ENCODE measurements at regions not wholly inside any gene's neighbourhood (a gene's known extent, or its start where the extent isn't known, plus 50 kb on each side); places are given as distances from the start of the nearest gene placed in this dataset.
"Not testable (repeated sequence)": the region's sequence is repeated elsewhere in the genome, so short reads cannot be mapped to it uniquely, and the experiment has no call there.

DNA sequence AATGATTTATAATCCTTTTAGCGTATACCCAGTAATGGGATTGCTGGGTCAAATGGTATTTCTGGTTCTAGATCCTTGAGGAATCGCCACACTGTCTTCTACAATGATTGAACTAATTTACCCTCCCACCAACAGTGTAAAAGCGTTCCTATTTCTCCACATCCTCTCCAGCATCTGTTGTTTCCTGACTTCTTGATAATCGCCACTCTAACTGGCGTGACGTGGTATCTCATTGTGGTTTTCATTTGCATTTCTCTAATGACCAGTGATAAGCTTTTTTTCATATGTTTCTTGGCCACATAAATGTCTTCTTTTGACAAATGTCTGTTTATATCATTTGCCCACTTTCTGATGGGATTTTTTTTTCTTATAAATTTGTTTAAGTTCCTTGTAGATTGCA is 264.8 kb upstream of the STXBP5 start:
- intact Hi-C loops (cut with DNase I); H3K27ac ChIP-seq (ENCODE audit: low read depth in 1 of 2, low read length in 2 of 2); H3K27me3 ChIP-seq (ENCODE audit: control insufficient read depth in 1 of 2, insufficient read depth in 2 of 2, low read length in 1 of 2); H3K36me3 ChIP-seq (ENCODE audit: control insufficient read depth in 1 of 2, insufficient read depth in 2 of 2, low read length in 1 of 2); DNase-seq; H3K9me3 ChIP-seq (ENCODE audit: control insufficient read depth, low read length); H3K4me3 ChIP-seq (ENCODE audit: low read length in 2 of 2); H3K4me1 ChIP-seq (ENCODE audit: control insufficient read depth in 1 of 2, insufficient read depth in 2 of 2, low read length in 2 of 2); ATAC-seq (ENCODE audit: low FRiP score): not testable (repeated sequence)
- WGBS, 2 donors, result 84 to 86% methylated on average over 6 of the region's 6 CpGs

DNA sequence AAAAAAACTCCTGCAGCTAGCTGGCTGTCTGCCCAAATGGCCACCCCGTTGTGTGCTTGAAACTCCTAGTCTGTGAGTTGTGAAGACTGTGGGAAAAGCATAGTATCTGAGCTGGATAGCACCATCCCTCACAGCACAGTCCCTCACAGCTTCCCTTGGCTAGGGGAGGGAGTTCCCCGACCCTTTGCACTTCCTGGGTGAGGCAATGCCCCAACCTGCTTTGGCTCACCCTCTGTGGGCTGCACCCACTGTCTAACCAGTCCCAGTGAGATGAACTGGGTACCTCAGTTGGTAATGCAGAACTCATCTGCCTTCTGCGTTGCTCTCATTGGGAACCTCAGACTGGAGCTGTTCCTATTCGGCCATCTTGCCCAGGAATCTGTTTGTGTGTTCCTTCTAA is 260.6 kb upstream of the STXBP5 start:
- no peak overlapping the region for H3K4me3 ChIP-seq (ENCODE audit: low read length in 2 of 2)
- ATAC-seq (ENCODE audit: low FRiP score) (no peak), DNase-seq (no peak)
- no peak overlapping the region for H3K27ac ChIP-seq (ENCODE audit: low read depth in 1 of 2, low read length in 2 of 2)
- H3K4me1 ChIP-seq (ENCODE audit: control insufficient read depth in 1 of 2, insufficient read depth in 2 of 2, low read length in 2 of 2), result no peaks in the 10 kb centered on the region
- WGBS, 2 donors, result 79 to 85% methylated on average over 4 of the region's 4 CpGs
- no peaks in the 10 kb centered on the region for H3K36me3 ChIP-seq (ENCODE audit: control insufficient read depth in 1 of 2, insufficient read depth in 2 of 2, low read length in 1 of 2)
- no peaks in the 10 kb centered on the region for H3K27me3 ChIP-seq (ENCODE audit: control insufficient read depth in 1 of 2, insufficient read depth in 2 of 2, low read length in 1 of 2)
- peaks cover 2% of the 10 kb centered on the region for H3K9me3 ChIP-seq (ENCODE audit: control insufficient read depth, low read length)
- intact Hi-C loops (cut with DNase I), result no loop called here

DNA sequence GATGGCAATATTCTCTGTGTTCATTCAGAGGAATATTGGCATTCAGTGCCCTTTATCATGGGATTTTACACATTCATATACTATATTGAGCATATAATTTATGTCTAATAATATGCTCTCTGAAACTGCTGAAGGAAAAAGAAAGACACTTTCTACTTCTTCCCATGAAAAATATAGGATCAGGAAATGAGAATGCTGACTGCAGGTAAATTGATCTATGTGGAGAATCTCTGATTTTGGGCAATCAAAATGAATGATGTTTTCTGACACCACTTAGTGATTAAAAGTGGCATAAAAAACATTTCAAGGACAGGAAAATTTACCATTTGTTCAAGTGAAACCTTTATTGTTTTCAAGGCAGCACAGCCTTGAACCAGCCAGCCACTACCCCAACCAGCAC is 260.1 kb upstream of the STXBP5 start:
- H3K4me3 ChIP-seq (ENCODE audit: low read length in 2 of 2), result no peak overlapping the region
- H3K36me3 ChIP-seq (ENCODE audit: control insufficient read depth in 1 of 2, insufficient read depth in 2 of 2, low read length in 1 of 2), result no peaks in the 10 kb centered on the region
- H3K27me3 ChIP-seq (ENCODE audit: control insufficient read depth in 1 of 2, insufficient read depth in 2 of 2, low read length in 1 of 2), result no peaks in the 10 kb centered on the region
- intact Hi-C loops (cut with DNase I), result no loop called here
- DNase-seq, result no peak
- H3K27ac ChIP-seq (ENCODE audit: low read depth in 1 of 2, low read length in 2 of 2), result no peak overlapping the region
- no peak for ATAC-seq (ENCODE audit: low FRiP score)
- peaks cover 2% of the 10 kb centered on the region for H3K9me3 ChIP-seq (ENCODE audit: control insufficient read depth, low read length)
- no peaks in the 10 kb centered on the region for H3K4me1 ChIP-seq (ENCODE audit: control insufficient read depth in 1 of 2, insufficient read depth in 2 of 2, low read length in 2 of 2)

DNA sequence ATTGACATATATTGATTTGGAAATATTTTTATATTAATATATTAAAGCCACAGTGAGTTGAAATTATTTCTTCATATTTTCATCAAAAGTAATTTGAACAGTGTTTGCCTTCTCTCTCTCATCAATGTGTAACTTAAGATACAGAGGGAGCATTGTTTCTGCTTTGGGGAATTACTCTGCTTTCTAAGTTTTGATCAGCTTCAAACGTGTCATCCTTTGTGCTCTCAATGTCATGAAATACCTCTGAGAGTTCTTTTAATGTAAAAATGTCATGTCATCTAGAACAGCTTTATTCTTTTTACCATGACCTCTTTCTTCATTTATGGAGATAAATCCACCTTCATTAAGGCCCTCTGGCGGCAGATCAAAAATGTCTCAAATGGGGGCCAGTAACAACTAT is 259.4 kb upstream of the STXBP5 start:
- no peaks in the 10 kb centered on the region for H3K36me3 ChIP-seq (ENCODE audit: control insufficient read depth in 1 of 2, insufficient read depth in 2 of 2, low read length in 1 of 2)
- no peak overlapping the region for H3K27ac ChIP-seq (ENCODE audit: low read depth in 1 of 2, low read length in 2 of 2)
- WGBS, 2 donors, result 87% methylated on average over 2 of the region's 2 CpGs
- intact Hi-C loops (cut with DNase I), result no loop called here
- ATAC-seq (ENCODE audit: low FRiP score), result no peak
- no peak overlapping the region for H3K4me3 ChIP-seq (ENCODE audit: low read length in 2 of 2)
- H3K27me3 ChIP-seq (ENCODE audit: control insufficient read depth in 1 of 2, insufficient read depth in 2 of 2, low read length in 1 of 2), result no peaks in the 10 kb centered on the region
- no peak for DNase-seq
- no peaks in the 10 kb centered on the region for H3K4me1 ChIP-seq (ENCODE audit: control insufficient read depth in 1 of 2, insufficient read depth in 2 of 2, low read length in 2 of 2)
- peaks cover 2% of the 10 kb centered on the region for H3K9me3 ChIP-seq (ENCODE audit: control insufficient read depth, low read length)

DNA sequence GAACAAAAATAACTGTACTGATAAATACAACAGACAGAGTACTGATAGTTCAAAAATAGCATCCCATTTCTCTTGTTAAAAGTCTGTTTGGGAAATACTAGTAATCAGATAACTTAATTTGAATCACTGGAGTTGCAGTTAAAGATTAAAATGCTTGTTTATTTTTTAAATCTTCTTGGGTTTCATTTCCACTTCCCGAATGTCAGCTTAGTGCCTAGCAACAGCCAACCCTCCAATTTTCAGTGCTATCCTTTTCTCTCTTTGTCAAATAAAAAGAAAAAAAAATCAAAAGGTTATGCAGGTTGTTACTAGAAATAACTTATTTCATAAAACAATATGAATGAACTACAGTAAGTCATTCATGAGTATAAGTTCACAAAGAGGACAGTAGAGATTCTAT is 257.7 kb upstream of the STXBP5 start:
- Histone ChIP-seq H3K4me1 (ENCODE audit: control insufficient read depth in 1 of 2, insufficient read depth in 2 of 2, low read length in 2 of 2) (no peaks in the 10 kb centered on the region), H3K4me3 (ENCODE audit: low read length in 2 of 2) (no peak overlapping the region), H3K9me3 (ENCODE audit: control insufficient read depth, low read length) (peaks cover 2% of the 10 kb centered on the region), H3K36me3 (ENCODE audit: control insufficient read depth in 1 of 2, insufficient read depth in 2 of 2, low read length in 1 of 2) (no peaks in the 10 kb centered on the region), H3K27ac (ENCODE audit: low read depth in 1 of 2, low read length in 2 of 2) (no peak overlapping the region), H3K27me3 (ENCODE audit: control insufficient read depth in 1 of 2, insufficient read depth in 2 of 2, low read length in 1 of 2) (no peaks in the 10 kb centered on the region)
- ATAC-seq (ENCODE audit: low FRiP score) (no peak), DNase-seq (no peak)
- intact Hi-C loops (cut with DNase I), result no loop called here
- WGBS, 2 donors, result 63 to 72% methylated on average over 1 of the region's 1 CpG

DNA sequence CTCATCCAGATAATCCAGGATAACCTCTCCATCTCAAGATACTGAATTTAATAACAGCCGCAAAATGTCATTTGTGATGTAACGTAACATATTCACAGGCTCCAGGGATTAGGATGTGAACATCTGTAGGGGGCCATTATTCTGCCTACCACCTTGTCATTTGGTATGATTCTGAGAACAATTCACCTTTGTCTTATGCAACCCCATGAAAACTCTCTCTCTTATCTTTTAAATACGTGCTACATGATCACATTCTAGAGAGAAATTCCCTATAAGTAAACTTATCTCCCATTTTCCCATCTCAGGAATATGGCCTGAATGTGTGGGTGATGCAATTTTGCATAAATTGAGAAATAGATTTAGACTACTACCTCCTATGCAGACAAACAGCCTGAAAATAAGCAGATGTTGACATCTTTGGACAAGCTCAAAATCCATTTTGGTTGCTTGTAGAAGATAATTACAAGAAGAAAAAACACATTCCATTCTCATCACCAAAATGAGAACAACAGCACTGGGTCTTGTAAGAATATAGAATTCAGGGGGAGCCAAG is 255.4 kb upstream of the STXBP5 start:
- no peak for ATAC-seq (ENCODE audit: low FRiP score)
- 93 to 97% methylated on average over 3 of the region's 3 CpGs for WGBS, 2 donors
- intact Hi-C loops (cut with DNase I), result no loop called here

DNA sequence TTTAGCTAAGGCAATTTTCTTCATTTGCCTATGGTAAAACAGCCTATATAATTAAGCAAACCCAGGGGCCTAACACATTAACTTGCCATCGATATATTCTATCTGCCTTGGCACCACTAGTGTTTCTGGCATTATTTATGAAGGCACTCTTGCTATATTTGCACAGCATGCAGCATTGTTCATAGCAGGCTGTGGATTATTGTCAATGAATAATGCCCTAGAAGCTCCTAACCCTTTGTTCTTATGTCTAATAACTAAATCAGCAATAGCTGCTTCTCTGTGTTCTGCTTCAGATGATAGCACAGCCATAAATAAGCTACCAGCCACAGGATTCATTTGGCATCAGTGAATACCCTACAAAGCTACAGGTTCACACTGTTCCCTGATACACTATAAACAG is 254.8 kb upstream of the STXBP5 start:
- H3K27me3 ChIP-seq (ENCODE audit: control insufficient read depth in 1 of 2, insufficient read depth in 2 of 2, low read length in 1 of 2), result no peaks in the 10 kb centered on the region
- H3K36me3 ChIP-seq (ENCODE audit: control insufficient read depth in 1 of 2, insufficient read depth in 2 of 2, low read length in 1 of 2), result no peaks in the 10 kb centered on the region
- ATAC-seq (ENCODE audit: low FRiP score) (no peak), DNase-seq (no peak)
- WGBS, 2 donors, result 71 to 86% methylated on average over 1 of the region's 1 CpG
- H3K4me1 ChIP-seq (ENCODE audit: control insufficient read depth in 1 of 2, insufficient read depth in 2 of 2, low read length in 2 of 2), result no peaks in the 10 kb centered on the region
- no peak overlapping the region for H3K27ac ChIP-seq (ENCODE audit: low read depth in 1 of 2, low read length in 2 of 2)
- intact Hi-C loops (cut with DNase I), result no loop called here
- no peaks in the 10 kb centered on the region for H3K9me3 ChIP-seq (ENCODE audit: control insufficient read depth, low read length)
- no peak overlapping the region for H3K4me3 ChIP-seq (ENCODE audit: low read length in 2 of 2)

More for the DNA sequence above, 255.4 kb upstream of the STXBP5 start:
- no peaks in the 10 kb centered on the region for H3K9me3 ChIP-seq (ENCODE audit: control insufficient read depth, low read length)
- H3K27me3 ChIP-seq (ENCODE audit: control insufficient read depth in 1 of 2, insufficient read depth in 2 of 2, low read length in 1 of 2), result no peaks in the 10 kb centered on the region
- H3K4me1 ChIP-seq (ENCODE audit: control insufficient read depth in 1 of 2, insufficient read depth in 2 of 2, low read length in 2 of 2), result no peaks in the 10 kb centered on the region
- no peak for DNase-seq
- no peak overlapping the region for H3K27ac ChIP-seq (ENCODE audit: low read depth in 1 of 2, low read length in 2 of 2)
- no peak overlapping the region for H3K4me3 ChIP-seq (ENCODE audit: low read length in 2 of 2)
- H3K36me3 ChIP-seq (ENCODE audit: control insufficient read depth in 1 of 2, insufficient read depth in 2 of 2, low read length in 1 of 2), result no peaks in the 10 kb centered on the region

DNA sequence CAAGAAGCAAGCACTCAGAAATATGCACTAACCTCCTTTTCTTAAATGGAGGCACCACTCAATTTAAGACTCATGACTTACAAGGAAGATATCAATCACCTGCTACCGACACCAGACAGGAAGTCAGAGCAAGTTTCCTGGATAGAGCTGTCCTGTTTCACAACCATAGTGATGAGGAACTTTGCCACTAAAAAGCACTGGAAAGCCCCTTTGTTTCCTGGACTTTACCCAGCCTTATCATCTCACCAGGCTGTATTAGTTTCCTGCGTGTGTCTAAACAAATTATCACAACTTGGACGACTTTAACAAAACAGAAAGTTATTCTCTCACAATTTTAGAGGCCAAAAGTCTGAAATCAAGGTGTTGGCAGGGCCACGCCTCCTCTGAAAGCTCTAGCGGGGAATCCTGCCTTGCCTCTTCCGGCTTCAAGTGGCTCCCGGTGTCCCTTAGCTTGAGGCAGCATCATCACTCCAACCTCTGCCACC is 253.8 kb upstream of the STXBP5 start:
- no peaks in the 10 kb centered on the region for H3K9me3 ChIP-seq (ENCODE audit: control insufficient read depth, low read length)
- H3K4me1 ChIP-seq (ENCODE audit: control insufficient read depth in 1 of 2, insufficient read depth in 2 of 2, low read length in 2 of 2), result no peaks in the 10 kb centered on the region
- no peak for ATAC-seq (ENCODE audit: low FRiP score)
- no peak for DNase-seq
- H3K27ac ChIP-seq (ENCODE audit: low read depth in 1 of 2, low read length in 2 of 2), result no peak overlapping the region
- H3K4me3 ChIP-seq (ENCODE audit: low read length in 2 of 2), result no peak overlapping the region
- 73 to 82% methylated on average over 7 of the region's 7 CpGs for WGBS, 2 donors
- intact Hi-C loops (cut with DNase I), result no loop called here
- no peaks in the 10 kb centered on the region for H3K27me3 ChIP-seq (ENCODE audit: control insufficient read depth in 1 of 2, insufficient read depth in 2 of 2, low read length in 1 of 2)
- no peaks in the 10 kb centered on the region for H3K36me3 ChIP-seq (ENCODE audit: control insufficient read depth in 1 of 2, insufficient read depth in 2 of 2, low read length in 1 of 2)

DNA sequence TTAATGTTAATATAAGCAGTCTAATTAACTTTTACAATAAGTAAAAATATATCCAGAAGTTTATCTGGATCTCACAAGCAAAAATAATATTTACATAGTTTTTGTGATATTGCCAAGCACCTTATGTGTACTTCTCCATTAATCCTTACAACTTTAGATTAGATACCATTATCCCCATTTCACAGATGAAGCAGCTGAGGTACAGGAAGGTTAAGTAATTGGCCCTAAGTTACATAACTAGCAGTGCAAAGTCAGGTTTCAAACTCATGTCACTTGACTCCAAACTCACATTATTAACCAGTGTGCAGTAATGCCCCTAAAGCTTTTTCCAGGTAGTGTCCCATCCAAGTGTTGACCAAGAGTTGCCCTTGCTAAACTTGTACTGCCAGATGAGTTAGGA is 248.6 kb upstream of the STXBP5 start:
- no peak overlapping the region for H3K27ac ChIP-seq (ENCODE audit: low read depth in 1 of 2, low read length in 2 of 2)
- no peaks in the 10 kb centered on the region for H3K9me3 ChIP-seq (ENCODE audit: control insufficient read depth, low read length)
- DNase-seq (no peak), ATAC-seq (ENCODE audit: low FRiP score) (no peak)
- H3K4me3 ChIP-seq (ENCODE audit: low read length in 2 of 2), result no peak overlapping the region
- intact Hi-C loops (cut with DNase I), result no loop called here
- H3K4me1 ChIP-seq (ENCODE audit: control insufficient read depth in 1 of 2, insufficient read depth in 2 of 2, low read length in 2 of 2), result no peaks in the 10 kb centered on the region
- H3K27me3 ChIP-seq (ENCODE audit: control insufficient read depth in 1 of 2, insufficient read depth in 2 of 2, low read length in 1 of 2), result no peaks in the 10 kb centered on the region
- H3K36me3 ChIP-seq (ENCODE audit: control insufficient read depth in 1 of 2, insufficient read depth in 2 of 2, low read length in 1 of 2), result no peaks in the 10 kb centered on the region
